SHP77 (cell line): ENCODE measurements at regions not wholly inside any gene's neighbourhood (a gene's known extent, or its start where the extent isn't known, plus 50 kb on each side); places are given as distances from the start of the nearest gene placed in this dataset.
"Not testable (repeated sequence)": the region's sequence is repeated elsewhere in the genome, so short reads cannot be mapped to it uniquely, and the experiment has no call there.

Experiments used
- DNase-seq, 2 experiments: peaks; one replicate each; lab custom pipeline; 2025; lab: John Stamatoyannopoulos, UW

- no peak for DNase-seq
Measured at GRCh38 chr3:191869738-191870415, 408.9 kb downstream of the PYDC2 start.

- DNase-seq = no peak
Measured at GRCh38 chr3:191873736-191874135, 412.8 kb downstream of the PYDC2 start.

GRCh38 chr3:191882289-191882688, 421.3 kb downstream of the PYDC2 start:
- DNase-seq = no peak

DNA sequence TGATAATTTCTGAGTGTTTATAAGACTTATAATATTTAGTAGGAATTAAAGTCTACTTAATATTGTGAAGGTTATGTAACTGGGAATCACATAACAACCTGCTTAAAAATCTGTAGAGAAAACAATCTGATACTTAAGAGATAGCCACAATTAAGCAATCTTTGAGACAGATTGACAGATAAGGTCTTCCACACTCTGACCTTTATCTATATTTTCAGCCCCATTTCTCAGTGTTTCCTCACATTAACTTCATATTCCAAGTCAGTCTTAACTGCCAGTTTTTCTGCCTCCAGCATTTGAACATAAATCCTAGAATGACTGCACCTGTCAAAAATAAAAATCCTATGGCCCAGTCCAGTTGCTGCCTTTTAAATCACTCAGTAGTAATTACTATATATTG, 423.2 kb downstream of the PYDC2 start:
- no peak for DNase-seq

GRCh38 chr3:191889106-191889505, 428.1 kb downstream of the PYDC2 start:
- no peak for DNase-seq

DNA sequence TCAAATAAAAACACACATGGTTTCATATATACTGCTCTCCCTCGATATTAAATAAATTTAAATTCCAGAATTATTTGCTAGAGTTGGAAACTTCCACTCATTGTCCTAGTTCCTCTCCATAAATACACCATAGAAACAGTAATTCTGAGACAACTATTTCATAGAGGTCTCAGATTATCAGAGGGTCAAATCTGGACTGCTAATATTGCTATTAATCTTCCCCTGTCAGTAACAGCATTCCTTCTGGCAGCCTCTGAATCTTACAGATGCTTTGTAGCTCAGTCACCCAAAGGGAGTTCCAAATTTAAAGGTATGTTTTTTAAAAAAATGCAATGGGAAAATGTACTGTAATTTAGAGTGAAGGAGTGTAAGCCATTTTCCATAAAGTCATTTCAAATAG, 428.8 kb downstream of the PYDC2 start:
- no peak for DNase-seq

DNA sequence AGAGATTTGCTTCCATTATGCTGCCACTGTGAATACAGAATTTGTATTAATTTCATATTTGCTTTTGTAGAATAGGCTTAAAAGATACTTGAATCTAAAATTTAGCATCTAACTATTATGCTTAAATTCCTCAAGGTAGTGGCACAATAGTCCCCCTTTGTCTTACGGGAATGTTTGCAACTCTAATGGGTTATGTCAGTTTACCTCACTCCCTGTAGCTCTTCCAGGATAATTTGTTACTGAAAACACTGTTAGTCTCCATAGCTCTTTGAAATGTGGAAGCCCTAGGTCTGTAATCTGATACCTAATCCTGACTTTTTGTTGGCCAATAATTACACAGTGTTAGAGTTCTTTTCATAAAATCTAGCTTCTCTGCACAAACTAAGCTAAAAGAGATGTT, 433.4 kb downstream of the PYDC2 start:
- no peak for DNase-seq

DNA sequence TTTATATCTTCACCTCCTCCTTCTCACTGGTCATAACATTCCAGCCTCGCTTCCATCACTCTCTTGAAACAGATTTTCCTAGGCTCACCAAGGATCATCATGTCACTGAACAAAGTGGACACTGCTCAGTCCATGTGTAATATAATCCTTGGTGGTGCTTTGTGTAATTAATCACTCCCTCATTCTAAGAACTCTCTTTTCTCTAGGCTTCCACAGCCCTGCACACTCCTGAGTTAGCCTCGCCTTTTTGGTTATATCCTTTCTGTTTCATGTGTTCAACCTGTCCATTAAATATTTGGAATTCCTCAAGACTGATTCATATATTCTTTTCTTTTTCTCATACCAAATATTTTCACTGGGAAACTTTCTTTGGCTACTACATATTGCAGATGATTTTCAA, 440.8 kb downstream of the PYDC2 start:
- no peak for DNase-seq

- DNase-seq = no peak
Measured at GRCh38 chr3:191912616-191913204, 451.7 kb downstream of the PYDC2 start.

GRCh38 chr3:191915712-191916111, 454.7 kb downstream of the PYDC2 start:
- no peak for DNase-seq

- no peak for DNase-seq
Measured at GRCh38 chr3:191919491-191920026, 458.6 kb downstream of the PYDC2 start.

GRCh38 chr3:191922570-191922969, 461.6 kb downstream of the PYDC2 start:
- no peak for DNase-seq

DNA sequence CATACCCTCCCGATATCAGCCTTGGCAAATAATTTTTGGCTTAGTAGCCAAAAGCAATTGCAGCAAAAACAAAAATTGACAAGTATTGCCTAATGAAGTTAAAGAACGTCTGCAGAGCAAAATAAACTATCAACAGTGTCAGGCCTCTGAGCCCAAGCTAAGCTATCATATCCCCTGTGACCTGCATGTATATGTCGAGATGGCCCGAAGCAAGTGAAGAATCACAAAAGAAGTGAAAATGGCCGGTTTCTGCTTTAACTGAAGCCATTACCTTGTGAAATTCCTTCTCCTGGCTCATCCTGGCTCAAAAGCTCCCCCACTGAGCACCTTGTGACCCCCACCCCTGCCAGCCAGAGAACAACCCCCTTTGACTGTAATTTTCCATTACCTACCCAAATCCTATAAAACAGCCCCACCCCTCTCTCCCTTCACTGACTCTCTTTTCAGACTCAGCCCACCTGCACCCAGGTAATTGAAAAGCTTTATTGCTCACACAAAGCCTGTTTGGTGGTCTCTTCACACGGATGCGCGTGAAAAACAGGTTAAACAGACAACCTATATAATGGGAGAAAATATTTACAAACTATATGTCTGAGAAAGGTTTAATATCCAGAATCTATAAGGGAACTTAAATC, 466.3 kb downstream of the PYDC2 start:
- not testable (repeated sequence) for DNase-seq

- not testable (repeated sequence) for DNase-seq
Measured at GRCh38 chr3:191927998-191928397, 467.0 kb downstream of the PYDC2 start.

- DNase-seq = no peak
Measured at GRCh38 chr3:191944835-191945234, 483.9 kb downstream of the PYDC2 start.

DNA sequence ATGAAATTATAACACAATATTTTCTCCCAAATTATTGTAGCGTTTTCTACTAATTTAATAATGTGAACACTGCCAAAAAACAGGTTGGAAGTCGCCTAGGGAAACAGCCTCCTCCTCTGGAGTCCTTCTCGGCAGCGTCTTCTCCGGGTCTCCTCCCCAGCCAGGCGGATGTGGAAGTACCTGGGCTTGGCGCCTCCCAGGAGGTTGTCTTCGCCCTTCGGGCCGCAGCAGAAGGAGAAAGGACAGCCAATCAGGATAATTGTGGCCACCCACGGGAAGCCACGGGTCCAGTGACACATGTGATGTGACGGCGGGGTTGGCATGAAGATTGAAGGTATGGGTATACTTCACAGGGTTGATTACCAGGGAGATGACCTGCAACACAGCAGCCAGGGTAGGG, 491.2 kb downstream of the PYDC2 start:
- no peak for DNase-seq

GRCh38 chr3:191952609-191953008, 491.6 kb downstream of the PYDC2 start:
- DNase-seq = no peak

- no peak for DNase-seq
Measured at GRCh38 chr3:191958980-191959671, 498.2 kb downstream of the PYDC2 start.

GRCh38 chr3:191959876-191960413, 499.0 kb downstream of the PYDC2 start:
- no peak for DNase-seq

DNA sequence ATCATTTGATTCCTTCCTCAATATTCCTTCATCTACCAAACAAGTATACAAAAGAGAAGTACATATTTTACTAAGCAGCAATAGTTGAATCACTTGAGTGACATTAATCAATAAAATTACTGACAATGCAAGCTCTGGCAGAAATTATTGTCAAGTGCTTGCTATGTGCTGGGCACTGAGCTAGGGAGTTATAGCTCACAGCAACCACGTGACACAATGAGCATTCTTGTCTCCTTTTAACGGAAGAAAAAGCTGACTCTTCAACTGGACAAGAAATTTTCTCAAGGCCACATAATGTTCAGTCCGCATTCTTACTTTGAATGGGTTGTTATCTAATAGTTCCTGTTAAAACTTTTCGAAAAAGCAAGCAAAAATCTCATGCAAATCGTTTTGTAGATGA, 500.1 kb downstream of the PYDC2 start:
- no peak for DNase-seq

DNA sequence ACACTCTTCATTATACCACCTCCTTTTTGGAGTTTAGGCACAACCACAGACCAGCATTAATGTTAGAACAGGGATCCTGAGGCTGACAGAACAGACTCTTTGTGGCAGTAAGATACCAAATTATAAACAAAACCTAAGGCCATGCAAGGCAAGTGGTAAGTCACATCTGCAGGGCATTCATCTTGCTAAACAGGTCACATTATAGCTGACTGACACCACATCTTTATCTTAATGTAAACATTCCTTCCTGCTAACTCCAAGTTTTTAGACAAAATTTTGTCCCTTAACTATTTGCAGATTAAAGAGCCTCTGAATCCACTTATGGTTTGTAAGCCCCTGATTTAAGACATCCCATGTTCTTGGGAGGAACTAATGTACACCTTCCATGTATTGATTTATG, 500.6 kb downstream of the PYDC2 start:
- no peak for DNase-seq

- DNase-seq = no peak
Measured at GRCh38 chr3:191962324-191962723, 501.4 kb downstream of the PYDC2 start.
